ENCODE measurements at regions not wholly inside any gene's neighbourhood (a gene's known extent, or its start where the extent isn't known, plus 50 kb on each side); places are given as distances from the start of the nearest gene placed in this dataset.

DNA sequence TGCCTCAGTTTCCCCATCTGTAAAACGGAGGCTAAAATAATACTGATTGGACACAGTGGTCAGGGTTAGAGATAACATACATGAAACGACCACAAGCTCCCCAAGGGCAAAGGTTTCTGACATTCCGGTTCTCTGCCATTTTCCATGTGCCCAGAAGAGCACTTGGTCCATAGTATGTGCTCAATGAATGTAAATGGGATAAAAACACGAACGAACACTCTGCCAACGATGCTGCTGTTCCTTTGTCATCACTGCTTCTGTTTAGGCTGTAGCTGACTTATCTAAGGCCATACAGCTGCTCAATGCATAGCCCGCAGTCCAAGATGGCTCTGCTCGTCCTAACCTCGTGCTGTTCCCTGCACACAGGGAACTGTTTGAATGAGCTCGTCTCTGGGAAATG, 102.0 kb downstream of the RMI2 start:
- no peak for DNase-seq

GRCh38 chr16:11447836-11448235, 102.6 kb downstream of the RMI2 start:
- DNase-seq: no peak

DNA sequence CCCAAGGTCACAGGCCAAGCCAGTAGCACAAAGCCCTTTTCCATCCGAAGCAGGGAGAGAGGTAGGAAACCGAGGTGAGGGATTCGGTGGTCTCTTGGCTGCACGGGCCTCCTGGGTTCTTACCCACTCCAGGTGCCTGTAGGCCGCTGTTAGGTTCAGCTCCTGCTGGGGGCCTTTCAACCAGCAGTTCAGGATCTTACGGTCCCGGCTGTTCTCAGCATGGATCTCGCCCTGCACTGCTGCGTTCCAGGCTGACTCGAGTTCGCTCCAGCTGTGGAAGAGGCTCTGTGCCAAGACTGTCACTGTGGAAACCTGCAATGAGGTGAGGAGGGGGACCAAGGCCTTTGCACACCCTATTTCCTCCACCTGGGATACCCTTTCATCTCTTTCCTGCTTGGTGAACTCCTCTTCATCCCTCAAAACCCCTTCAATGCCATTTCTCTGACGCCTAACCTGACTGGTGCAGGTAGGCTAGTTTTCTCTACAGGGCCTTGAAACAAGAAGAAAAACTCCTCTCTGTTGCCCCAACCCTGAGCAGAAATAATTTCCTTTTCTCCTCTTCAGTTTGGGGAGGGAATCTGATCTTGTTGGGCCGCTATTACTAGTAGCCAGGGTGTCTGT, 103.6 kb downstream of the RMI2 start:
- DNase-seq: no peak

DNA sequence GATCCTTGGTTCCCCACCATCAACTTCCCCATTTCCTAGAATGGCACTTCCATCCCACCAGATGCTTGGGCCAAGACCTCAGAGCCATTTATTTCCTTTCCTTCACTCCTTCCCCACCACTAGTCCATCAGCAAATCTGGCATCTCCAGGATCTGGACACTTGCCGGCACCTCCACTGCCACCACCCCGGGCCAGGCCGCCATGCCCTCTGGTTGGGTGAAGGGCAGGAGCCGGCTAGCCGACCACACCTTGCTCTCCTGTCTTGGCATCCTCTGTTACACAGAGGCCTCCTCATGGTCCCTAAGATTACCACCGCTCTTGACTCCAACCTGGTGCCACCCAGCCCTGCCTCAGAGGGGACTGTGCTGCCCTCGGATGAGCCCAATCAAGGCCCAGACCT, 104.5 kb downstream of the RMI2 start:
- no peak for DNase-seq

DNA sequence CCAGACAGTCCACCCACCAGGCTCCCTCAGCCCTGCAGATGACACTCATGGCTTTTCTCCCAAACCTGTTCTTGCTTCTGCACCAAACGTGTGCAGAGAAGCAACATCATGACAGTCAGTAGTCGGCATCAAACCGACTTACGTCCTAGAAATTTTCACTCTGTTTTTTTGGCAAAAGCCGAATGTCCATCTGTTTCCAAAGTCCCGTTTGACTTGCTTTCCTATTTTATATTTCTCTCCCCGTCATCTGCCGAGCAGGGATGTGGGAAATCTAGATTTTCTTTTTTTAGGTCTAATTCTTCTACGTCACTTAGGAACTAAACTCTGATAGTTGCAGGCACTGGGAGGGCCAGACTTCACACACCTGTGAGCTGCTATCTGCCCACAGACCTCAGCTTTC, 104.9 kb downstream of the RMI2 start:
- DNase-seq: no peak

DNA sequence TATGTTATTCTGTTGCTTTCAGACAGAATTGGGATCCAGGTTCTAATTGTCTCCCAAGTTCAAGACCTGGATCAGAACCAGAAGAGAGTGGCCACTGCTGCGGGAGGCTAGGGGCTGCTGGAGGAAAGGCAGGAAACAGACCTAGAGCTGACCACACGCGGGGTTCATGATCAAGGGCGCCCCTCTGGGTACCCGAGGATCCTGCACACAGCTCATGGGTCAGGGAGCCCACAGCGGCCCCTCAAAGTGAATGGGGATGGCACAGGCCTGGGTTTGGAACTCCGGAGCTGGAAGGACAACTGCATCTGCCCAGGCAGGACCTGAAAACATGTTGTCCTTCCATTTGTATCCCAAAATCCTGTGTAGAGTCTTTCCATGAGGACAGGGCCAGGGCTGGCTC, 107.0 kb downstream of the RMI2 start:
- no peak for DNase-seq

GRCh38 chr16:11452746-11453389, 107.6 kb downstream of the RMI2 start:
- DNase-seq: no peak

- no peak for DNase-seq
Observed at GRCh38 chr16:11456741-11457140, 111.5 kb downstream of the RMI2 start.

DNA sequence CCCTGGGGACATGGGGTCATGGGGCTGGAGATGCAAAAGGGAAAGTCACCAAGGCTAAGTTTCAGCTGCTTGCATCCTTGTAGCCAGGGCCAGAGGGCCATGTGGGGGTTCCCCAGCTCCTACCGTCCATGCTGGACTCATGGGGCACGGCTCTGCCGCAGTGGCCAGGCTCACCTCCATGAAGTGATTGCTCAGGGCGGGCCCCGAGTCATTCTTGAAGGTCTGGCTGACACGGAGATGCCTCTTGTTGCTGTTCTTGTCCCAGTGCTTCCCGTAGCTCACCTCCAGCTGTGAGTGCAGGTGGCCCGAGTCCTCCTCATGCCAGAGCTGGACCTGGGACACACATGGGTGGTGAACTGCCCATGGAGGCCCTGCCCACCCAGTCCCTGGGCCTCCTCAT, 114.5 kb downstream of the RMI2 start:
- no peak for DNase-seq

DNA sequence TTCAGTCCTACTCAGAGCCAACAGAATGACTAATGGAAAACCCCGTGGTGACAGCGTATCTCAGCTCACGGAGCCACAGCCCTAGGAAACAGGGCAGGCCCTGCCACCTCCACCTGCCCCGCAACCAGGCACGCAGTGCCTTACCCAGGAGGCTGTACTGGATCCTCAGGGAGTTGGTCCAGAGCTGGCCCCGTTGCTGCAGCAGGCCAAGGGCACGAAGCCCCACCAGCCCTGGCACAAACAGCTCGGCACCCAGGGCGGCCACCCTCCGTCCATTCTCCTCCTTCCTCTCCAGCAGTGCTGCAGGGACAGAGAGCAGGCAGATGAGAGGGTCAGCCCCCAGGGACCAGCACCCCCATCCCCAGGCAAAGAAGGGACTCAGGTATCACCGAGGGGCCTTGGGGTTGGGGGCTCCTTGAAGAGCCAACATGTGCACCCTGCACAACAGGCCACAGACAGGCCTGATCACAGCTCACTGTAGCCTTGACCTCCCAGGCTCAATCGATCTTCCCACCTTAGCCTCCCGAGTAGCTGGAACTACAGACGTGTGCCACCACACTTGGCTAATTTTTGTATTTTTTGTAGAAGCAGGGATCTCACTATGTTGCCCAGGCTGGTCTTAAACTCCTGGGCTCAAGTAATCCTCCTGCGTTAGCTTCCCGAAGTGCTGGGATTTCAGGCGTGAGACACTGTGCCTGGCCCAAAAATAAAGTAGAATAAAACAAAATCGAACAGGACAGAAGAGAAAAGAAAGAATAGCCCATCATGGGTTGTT, 115.7 kb downstream of the RMI2 start:
- no peak for DNase-seq

DNA sequence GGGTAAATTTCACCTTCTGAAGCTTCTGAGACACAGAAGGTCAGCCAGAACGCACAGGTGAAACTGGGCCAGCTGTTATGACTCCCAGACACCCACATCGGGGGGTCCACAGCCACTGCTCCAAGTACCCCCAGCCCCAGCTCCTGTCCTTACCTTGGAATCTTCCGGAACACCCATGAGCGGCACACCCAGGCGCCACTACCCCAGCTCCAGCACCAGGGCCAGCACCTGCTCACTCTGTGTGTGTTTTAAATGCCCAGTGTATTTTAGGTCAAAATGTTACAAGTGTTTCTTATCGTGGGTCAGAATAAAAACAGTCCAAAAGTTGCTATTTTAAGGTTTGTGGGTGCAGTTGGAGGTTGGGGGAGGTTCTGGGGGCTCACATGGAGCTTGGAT, 116.3 kb downstream of the RMI2 start:
- no peak for DNase-seq

GRCh38 chr16:11462036-11462435, 116.8 kb downstream of the RMI2 start:
- DNase-seq: no peak

GRCh38 chr16:11462861-11463260, 117.6 kb downstream of the RMI2 start:
- no peak for DNase-seq

DNA sequence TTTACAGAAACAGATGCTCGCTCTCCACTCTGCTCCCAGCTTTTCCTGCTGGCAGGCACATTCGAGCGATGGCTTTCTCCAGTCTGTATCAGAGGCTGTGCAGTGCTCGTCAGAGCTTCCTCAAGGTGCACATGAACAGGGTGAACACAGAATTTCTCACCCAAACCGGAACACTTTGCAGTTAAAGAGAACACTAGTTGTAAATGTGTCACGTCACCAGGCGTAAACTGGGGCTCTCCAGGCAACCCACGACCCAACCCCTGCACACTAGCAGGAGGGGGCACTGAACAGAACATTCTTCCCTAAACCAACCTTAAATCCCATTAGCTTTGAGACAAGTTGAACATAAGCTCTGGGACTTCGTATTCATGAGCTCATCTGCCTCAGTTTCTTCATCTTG, 119.0 kb downstream of the RMI2 start:
- DNase-seq: no peak

GRCh38 chr16:11465675-11466074, 120.4 kb downstream of the RMI2 start:
- no peak for DNase-seq

GRCh38 chr16:11470676-11471415, 115.9 kb downstream of the LITAF start:
- peak; percentile 24 for DNase-seq

DNA sequence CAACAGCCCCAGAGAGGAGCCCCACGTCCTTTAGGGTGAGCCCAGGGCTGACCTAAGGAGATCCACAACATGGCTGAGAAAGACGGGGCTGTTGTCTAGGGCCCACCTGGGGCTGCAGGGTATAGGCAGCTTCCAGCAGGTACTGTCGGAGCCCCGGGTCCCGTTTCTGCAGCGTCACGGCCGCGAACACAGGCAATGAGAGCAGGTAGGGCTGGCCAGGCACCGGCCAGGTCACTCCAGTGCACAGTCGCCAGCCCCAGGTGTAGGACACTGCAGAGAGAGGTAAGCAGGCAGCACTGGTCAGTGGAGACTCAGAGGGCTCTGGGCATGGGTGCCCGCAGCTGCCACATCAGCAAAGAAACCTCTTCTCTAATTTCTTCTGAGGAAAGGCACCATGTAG, 115.2 kb downstream of the LITAF start:
- no peak for DNase-seq

GRCh38 chr16:11472410-11472809, 114.3 kb downstream of the LITAF start:
- DNase-seq: no peak

DNA sequence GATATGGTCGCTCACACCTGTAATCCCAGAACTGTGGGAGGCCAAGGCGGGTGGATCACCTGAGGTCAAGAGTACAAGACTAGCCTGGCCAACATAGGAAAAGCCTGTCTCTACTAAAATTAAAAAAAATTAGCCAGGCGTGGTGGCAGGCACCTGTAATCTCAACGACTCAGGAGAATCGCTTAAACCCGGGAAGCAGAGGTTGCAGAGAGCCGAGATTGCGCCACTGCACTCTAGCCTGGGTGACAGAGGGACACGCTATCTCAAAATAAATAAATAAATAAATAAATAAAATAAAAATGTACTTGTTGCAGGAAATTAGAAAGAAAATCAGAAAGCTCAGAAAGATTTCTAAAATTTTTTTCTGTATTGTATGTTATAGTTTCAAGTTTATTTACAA, 113.9 kb downstream of the LITAF start:
- no peak for DNase-seq

DNA sequence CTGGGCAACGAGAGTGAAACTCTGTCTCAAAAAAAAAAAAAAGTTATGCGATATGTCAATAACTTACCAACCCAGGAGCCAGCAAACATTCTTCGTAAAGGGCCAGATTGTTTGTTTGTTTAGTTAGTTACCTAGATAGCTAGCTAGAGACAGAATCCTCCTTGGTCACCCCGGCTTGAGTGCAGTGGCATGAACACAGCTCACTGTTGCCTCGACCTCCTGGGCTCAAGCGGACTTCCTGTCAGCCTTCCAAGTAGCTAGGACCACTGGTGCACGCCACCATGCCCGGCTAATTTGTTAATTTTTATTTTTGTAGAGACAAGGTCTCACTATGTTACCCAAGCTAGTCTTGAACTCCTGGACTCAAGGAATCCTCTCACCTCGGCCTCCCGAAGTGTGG, 113.0 kb downstream of the LITAF start:
- DNase-seq: no peak

- DNase-seq: no peak
Observed at GRCh38 chr16:11474617-11475291, 112.0 kb downstream of the LITAF start.

- no peak for DNase-seq
Observed at GRCh38 chr16:11475896-11476630, 110.7 kb downstream of the LITAF start.

All from NCI-H82 (cell line).